Stomach (tissue), 4 donors: ENCODE measurements at regions not wholly inside any gene's neighbourhood (a gene's known extent, or its start where the extent isn't known, plus 50 kb on each side); places are given as distances from the start of the nearest gene placed in this dataset.

Source experiments
- CTCF ChIP-seq, 7 experiments: fragments of 450-650 bp in 4 of 7; fragments of 200-600 bp in 3 of 7; sonication (generic) in 3 of 7; IDR thresholded peaks; one replicate each; pipeline ENCODE4 v1.5.1; 2016 to 2019; ENCODE audit warnings: antibody characterized with exemption in 7 of 7, control low read depth in 2 of 7, mild to moderate bottlenecking in 1 of 7
- POLR2AphosphoS5 ChIP-seq, 3 donors: sonication (generic); formaldehyde crosslinking; IDR thresholded peaks; one replicate each; pipeline ENCODE4 v1.6.1; 2016; ENCODE audit warnings: antibody characterized with exemption in 3 of 3

GRCh38 chr5:1955586-1955985 is 72.9 kb upstream of the IRX4 start:
- TF ChIP-seq POLR2AphosphoS5 (IDR thresholded peaks at IDR 0.05) (no peak), CTCF (IDR thresholded peaks at IDR 0.05) (no peak)
